NCI-H2227 (cell line): ENCODE measurements at regions not wholly inside any gene's neighbourhood (a gene's known extent, or its start where the extent isn't known, plus 50 kb on each side); places are given as distances from the start of the nearest gene placed in this dataset.

Source experiments
- DNase-seq: peaks from one replicate; lab custom pipeline; 2025; ENCODE audit not compliant: unreplicated experiment; lab: John Stamatoyannopoulos, UW

DNA sequence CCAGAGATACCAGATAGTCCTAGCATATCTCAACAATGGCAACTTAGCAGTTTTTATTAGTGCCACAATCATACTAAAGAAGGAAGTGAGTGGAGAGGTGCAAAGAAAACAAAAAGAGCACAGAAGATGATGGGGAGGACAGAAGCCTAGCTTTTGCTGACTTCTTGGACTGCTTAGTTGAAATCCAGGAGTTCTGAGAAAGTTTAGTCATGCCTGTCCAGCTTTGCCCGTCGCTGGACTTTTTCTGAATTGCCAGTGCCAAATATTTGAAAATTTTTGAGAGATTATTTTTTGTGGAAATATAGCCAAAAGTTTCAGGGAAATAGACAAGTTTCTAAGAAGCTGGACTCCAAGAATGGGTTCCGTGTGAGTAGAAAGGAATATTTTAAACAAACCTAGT, 558.7 kb upstream of the TNP1 start:
- DNase-seq: no peak

DNA sequence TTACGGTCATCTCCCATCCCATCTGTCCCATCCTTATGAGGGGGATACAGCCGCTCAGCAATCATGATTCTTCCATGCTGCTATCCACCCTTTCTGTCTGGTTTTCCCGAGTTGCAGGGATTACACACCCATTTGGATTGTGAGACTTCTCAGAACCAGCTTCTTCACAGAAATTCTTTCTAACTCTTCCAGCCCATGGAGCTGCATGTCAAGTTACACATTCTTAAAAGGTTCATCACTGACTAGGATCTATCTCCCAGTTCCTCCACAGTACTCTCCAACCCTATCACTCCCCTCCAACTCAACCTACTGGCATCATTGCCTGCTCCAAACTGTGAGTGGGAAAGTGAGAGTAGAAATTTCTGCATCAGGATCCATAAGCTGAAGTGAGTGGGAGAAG, 558.2 kb upstream of the TNP1 start:
- no peak for DNase-seq

DNA sequence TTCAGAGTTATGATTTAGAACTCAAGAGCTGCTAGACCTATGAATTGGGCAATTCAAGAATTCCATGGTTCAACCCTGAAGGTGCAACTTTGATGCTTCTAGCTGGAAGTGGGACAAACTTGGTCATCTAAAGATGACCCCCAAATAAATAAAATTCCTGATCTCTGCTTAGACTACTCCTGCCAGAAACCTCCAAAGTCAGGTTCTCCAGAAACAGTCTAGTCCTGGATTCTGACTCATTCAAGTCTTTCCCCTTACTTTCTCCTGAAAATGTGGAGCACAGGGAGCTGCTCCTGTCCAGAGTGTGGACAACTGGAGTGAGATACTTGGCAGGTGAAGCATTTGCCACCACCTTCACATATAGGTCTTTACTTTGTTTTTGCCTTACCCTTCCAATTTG, 557.7 kb upstream of the TNP1 start:
- DNase-seq: no peak

DNA sequence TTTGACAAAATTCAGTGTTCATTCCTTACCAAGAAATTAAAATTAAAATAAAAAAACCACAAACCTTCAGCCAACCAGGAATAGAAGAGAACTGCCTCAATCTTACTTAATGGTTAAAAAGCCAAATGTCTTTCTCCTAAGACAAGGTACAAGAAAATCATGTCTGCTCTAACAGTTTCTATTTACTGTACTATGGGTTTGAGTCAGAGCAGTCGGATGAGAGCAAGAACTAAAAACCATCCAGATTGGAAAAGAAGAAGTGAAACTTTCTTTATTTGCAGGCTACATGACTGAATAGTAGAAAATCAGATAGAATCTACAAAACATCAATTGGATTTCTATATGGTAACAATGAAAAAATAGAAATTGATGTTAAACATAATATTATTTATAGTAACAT, 555.5 kb upstream of the TNP1 start:
- no peak for DNase-seq

DNA sequence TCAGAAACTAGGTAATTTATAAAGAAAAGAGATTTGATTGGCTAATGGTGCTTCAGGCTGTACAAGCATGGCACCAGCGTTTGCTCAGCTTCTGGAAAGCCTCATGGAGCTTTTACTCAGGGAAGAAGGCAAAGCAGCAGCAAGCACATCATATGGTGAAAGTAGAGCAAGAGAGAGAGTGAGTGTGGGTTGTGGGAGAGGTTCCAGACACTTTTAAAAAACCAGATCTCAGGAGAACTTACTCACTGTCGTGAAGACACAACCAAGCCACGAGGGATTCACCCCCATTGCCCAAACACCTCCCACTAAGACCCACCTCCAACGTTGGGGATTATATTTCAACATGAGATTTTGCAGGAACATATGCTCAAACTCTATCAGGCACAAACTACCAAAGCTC, 554.6 kb upstream of the TNP1 start:
- no peak for DNase-seq

DNA sequence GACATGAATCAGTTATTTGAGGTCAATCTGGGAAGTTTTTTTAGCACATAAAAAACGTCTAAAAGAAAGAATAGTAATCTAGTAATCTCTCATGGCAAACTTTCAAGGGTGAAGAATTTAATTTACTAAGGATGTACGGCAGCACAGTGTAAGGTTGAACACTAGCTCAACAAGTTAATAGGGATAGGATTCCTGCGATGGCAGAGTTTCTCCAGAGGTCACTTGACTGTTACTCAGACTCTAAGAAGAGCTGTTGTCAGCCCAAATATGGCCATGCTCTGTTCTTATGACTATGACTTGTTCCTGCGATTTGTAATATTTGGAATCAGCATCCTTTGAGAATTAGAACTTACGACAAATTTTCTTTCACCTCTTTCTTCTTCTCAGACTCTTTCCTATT, 553.3 kb upstream of the TNP1 start:
- DNase-seq: no peak

DNA sequence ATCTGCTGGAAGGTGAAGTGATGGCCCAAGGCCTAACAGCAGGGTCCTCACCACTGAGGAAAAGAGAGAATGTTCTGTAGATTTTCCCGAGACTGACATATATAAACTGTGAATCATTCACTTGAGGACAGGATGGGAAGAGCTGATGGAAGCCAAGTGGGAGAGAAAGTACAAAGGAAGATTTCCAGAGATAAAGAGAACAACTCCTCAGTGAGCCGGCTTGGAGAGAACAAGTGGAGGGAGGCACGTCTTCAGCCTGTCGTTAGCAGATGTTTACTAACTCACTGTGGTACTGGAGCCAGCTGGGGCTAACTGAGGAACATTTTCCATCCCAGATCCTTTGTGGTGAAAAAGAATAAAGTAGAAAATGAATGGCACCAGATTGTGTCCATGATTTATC, 552.9 kb upstream of the TNP1 start:
- DNase-seq: no peak

DNA sequence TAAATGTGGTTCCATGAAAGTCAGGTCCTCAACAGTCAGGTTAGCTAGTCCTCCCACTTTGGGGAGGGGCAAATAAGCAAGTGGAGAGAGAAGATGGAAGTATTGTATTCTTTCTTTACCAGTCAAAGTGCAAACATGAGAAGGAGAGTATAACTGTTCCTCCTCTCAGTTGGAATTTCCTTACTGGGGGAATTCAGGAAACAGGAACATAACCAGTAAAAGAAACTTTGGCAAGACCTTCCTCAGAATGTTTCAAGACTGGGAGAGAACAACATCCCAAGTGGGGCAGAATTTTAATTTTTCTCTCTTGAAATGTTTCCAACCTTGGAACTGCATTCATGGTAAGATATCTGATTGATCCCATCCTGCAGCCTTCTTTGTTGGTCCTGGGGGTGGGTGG, 552.4 kb upstream of the TNP1 start:
- DNase-seq: no peak

DNA sequence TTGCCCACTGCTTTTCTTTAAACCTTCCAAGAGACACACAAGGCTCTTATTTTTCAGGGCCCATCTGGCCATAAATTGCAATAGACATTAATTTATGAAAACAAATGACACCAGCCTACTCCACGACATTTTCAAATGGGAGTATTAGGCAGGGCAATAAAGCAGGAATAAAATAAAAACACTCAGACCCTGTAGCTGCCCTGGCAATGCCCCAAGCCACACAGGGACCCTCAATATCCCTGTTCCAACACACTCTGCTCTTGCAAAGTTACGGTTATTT, 550.8 kb upstream of the TNP1 start:
- DNase-seq: no peak

DNA sequence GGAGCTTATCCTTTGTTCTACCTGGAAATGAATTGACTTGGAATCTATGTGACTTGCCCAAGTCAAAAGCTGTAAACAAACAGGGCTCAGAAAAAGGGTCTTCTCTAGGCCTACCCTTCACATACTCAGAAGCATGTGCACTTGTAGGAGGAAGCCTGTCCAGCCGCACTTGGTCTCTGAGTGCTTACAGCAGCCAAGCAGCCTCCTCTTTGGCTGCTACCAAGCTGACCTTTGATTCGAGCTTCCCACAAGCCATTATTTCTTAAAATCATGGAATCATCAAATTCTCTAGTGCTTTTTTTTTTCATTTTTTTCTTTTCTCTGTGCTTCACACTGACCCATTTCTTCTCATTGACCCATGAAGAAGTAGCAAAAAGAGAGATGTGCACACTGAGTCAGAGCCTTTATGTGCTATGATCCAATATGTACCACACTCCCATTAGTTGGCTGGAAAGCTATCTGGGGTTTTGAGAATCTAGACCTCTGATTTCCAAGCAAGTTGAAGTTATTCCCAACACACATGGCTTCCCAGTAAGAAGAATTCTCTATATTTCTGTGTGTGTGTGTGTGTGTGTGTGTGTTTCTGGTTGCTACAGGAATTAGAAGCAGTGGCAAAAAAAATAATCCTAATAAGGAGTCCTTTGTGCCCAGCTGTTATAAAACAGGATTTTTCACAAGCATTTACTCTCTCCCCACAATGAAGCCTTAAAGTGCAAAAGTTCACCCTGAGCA, 550.3 kb upstream of the TNP1 start:
- peak; percentile 34 for DNase-seq

DNA sequence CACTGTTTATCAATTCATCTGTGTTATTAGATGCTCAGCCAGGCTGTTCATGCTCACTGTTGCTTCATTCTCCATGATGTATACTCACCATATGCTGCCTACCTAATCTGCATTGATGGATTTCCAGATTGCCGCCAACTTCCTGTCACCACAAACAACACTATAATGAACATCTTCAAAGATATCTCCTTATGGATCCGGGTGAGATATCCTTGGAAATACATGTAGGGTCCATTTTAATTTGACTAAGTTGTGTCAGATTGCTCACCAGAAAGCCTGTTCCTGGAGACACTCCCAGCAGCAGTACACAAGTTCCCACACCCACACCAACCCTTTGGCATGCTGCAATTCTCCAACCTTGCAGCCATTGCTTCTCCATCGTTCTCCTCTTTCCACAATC, 547.5 kb upstream of the TNP1 start:
- no peak for DNase-seq

DNA sequence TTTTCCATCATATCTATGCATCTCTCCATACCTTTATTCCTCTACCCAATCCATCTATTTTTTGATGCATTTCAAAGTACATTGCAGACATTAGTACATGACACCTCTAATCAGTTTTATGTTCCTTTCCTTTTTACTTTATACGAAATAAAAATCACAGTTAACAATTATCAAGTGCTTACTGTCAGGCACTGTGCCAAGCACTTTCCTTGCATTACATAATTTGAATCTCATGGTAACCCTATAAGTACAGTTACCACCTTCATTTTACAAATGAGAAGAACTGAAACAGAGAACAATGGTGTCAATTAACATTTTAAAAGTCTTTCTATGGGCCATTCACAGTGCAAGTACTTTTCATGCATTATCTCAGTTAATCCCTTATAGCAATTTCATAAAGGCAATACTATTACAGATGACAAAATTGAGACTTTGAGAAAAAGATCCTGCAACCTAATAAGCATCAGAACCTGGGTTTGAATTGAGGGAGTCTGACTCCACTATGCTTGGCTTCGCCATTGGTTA, 544.4 kb upstream of the TNP1 start:
- no peak for DNase-seq

DNA sequence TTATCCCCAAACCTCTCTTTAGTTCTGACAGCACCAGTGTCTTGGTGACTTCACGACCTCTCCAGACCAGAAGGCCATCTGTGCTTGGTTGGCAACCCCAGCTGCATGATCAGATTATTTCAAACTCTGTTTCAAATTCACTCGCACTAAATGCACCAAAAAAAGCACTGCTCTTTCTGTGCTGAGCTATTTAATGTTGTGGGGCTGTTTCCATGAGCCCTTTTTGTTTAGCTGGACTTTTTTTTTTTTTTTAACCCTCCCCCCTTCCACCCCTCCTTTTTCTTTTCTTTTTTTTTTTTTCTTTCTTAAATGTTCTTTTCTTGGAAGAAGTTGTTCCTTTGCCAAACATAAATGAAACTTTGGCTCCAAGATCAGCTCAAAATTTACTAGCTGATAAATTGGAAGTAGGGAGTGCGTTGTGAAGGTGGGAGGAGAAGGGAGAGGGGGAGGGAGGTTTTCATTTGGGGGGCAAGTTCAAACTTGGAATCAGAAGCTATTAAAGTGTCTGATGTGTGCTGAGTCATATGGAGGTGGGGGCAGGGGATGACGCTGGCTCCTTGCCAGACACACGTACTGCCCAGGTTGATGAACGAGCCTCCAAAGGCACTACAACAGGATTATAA, 543.0 kb upstream of the TNP1 start:
- peak; percentile 79 for DNase-seq

DNA sequence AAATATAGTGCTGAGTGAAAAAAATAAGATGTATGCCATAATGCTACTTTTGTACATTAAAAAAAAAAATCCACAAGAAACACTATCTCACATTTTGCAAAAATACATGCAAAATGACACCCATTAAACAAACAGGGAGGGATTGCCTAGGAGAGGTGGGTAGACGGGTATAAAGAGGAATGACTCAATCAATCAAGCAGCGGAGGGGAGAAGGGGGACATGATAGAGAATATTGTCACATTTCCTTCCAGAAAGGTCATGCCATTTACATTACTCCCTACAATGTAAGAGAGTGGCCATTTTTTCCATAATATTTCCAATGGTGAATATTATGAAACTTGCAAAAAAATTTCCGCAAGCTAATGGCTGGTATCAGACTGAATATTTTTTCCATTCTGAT, 542.3 kb upstream of the TNP1 start:
- DNase-seq: no peak

DNA sequence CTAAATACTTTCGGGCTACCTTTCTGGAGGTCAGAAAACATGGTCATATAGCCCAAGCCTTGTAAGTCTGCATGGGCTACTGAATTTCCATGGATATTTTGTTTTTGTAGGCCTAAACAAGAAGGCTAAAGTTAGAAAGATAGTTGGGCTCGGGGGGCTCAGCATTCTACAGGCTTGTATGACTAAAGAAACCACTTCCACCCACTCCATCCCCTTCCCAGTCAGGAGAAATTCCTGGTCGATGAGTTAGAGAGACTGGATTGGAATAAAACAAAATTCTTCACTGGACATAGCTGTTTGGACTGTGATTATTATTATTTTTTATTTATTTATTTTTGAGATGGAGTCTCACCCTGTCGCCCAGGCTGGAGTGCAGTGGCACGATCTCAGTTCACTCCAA, 539.4 kb upstream of the TNP1 start:
- DNase-seq: no peak

DNA sequence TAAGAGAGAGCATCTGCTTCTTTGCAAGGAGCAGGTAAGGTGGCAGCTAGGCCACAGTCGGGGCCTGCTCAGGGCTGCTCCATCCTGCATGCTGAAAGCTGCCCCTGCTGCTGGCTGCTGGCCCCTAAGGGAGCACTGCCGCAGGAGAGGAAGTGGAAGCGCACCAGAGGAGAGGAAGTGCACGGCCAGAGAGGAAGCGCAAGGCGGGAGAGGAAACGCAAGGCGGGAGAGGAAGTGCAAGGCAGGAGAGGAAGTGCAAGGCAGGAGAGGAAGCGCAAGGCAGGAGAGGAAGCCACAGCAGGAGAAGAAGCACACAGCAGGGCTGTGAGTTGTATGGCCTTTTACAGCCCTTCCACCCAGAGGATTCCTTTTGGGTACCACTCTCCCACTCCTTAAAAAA, 539.0 kb upstream of the TNP1 start:
- no peak for DNase-seq

DNA sequence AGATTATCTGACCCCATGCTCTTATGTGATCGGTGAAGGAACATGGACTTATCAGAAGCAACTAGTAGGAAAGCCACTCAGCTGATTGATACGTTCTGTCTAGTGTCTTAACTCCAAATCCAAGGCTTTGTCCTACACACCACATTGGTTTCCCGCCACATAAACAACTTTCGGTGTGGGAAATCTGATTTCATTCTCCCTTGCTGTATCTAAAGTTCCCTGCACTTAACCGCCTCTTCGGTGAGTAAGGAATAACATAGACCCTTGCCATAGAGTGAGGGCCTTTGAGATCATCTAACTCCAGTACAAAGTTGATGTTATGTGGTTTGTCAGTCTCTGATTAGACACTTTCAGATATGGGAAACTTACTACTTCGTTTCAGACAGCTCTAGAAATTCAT, 538.2 kb upstream of the TNP1 start:
- no peak for DNase-seq

DNA sequence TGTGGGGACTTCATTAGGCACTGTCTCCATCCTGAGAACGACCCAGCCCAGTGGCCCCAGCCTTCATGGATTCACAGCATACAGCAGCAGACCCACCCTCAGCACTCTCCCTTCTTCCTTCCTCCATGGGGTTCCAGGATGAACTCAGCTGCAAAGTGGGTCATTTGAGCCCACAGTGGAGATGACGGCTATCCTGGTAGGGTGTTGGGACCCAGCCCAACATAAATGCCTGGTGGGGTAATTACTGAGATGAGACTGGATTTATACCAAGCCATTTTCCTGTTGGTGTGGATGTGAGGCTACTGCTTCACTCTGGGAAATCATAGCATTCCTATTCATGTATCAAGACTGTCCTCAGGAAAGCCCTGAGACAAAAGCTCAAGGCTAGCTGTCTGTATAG, 536.7 kb upstream of the TNP1 start:
- no peak for DNase-seq

DNA sequence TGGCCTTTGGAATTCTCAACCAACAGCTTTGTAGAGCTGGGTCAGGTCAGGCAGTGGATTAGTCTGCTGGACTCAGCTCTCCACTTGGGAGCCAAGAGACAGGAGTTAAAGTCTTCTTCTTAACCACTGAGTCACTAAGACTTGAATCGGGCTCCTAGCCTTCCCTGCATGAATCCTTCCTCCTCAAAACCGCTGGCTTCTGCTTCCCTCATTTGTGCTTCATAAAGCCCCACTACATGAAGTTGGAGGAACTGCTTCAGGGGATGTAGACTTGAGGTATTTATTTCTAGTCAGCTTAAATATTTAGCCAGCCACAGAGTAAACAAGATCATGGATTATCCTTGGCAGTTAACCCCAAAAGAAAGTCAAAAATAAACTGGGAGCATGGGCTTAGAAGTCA, 536.3 kb upstream of the TNP1 start:
- no peak for DNase-seq

DNA sequence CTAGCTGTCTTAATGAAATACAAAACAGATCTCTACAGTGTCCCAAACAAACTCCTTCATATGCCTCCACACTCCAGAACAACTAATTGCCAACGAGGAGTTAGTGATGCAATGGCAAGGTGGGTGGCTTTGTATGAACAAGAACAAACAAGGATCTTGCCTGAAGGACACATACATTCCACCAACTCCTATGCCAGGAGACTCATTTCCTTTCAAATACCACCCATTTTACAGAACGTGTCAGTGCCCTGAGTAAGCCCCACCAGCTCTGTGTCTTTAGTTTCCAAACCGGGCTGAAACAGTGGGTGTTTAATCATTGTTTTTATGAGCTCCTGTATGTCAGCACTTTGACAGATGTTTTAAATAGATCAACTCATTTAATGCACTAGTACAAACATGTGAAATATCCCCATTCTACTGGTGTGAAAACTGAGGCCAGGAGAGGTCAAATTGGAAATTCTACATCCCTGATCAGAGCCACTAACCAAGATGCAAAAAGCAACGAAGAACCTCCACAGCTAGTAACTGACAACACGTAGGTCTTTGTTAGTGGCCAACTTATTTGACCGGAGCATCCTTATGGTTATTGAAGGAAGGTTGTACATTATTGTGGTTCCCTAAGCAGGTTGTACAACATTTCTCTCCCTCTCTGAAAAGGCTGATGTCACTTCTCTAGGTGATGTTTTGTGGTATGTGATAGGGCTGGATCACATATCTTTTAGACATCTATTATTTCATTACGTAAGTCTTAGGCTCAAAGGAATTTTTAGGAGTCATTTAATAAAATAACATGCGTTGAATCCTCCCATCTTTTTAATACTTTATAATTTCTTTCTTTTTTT, 534.9 kb upstream of the TNP1 start:
- DNase-seq: no peak

DNA sequence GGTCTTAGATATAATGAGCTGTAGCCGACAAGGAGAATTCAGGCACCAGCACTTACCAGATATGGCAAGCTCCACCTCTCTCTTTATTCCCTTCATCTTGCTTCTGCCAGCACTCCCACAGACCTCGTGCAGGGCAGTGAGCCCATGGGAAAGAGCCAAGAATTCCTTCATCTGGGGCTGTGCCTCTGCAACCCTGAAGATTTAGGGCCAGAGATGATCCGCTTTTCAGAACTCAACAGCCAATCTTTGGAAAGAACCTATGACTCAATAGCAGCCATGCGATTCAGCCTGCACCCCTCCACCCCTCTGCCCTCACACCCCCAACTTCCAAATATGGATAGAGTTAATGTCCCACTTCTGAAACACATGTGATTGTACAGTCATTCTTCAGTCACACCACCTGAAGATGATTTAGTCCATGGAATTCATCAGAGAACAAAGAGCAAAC, 533.7 kb upstream of the TNP1 start:
- DNase-seq: no peak

DNA sequence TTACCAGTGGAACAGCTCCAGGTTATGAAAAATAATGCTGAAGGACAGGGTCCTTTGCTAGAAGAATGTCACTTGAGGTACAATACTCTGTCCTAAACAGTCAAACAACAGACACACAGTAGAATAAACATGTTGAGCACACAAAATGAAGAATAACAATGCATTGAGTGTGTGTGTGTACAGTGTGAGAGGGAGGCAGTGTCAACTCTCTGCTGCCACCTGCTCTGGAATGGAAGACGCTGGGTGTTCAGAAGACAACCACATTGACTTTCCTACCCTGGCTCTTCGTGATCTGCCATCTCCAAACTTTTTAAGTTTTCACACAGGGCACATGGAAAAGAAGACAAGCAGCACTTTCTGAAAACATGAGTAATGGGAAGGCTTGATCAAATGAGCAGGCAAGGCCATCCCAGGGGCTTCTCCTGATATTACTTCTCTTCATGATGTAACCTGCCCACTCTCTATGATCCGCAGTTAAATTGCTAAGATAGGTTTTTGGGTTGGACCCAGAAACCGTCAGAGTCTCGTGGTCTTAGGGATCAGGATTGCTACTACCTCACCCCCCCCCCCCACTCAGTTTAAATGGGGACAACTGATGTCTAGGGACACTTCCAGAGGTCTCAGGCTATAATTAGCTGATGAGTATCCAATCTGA, 533.2 kb upstream of the TNP1 start:
- DNase-seq: no peak
